PFSK-1 (cell line): ENCODE measurements at regions not wholly inside any gene's neighbourhood (a gene's known extent, or its start where the extent isn't known, plus 50 kb on each side); places are given as distances from the start of the nearest gene placed in this dataset.

Experiments used
- FOXP2 ChIP-seq: optimal IDR thresholded peaks from 2 replicates; pipeline ENCODE3; 2011; ENCODE audit warnings: borderline replicate concordance, control low read depth, inconsistent platforms; ENCODE audit not compliant: insufficient read depth; ENCODE audit errors: extremely low read length, extremely low read depth
- POLR2AphosphoS5 ChIP-seq: IDR thresholded peaks from 2 replicates; pipeline ENCODE4 v1.6.1; 2012; ENCODE audit warnings: low read depth, mild to moderate bottlenecking, control low read depth, low read length, moderate library complexity
- REST ChIP-seq, 2 experiments: IDR thresholded peaks; 2 replicates each; pipeline versions ENCODE4 v1.6.1 to v1.8.0; 2011 to 2012; ENCODE audit warnings: low read depth in 2 of 2, low read length in 2 of 2, control low read depth in 1 of 2, inconsistent platforms in 1 of 2, mild to moderate bottlenecking in 1 of 2, moderate library complexity in 1 of 2; ENCODE audit not compliant: insufficient read depth in 1 of 2
- SIN3A ChIP-seq: IDR thresholded peaks from 2 replicates; pipeline ENCODE4 v1.6.1; 2012; ENCODE audit warnings: mild to moderate bottlenecking, low read length, moderate library complexity, borderline replicate concordance; ENCODE audit not compliant: insufficient read depth
- TAF1 ChIP-seq: IDR thresholded peaks from 2 replicates; pipeline ENCODE4 v1.6.1; 2012; ENCODE audit warnings: low read length, control low read depth, borderline replicate concordance; ENCODE audit not compliant: insufficient read depth

GRCh38 chr9:86639287-86639686 is 285.1 kb upstream of the TUT7 start:
- TF ChIP-seq POLR2AphosphoS5 (no peak), FOXP2 (no peak), SIN3A (no peak), REST (IDR thresholded peaks at IDR 0.05; ENCODE audit: insufficient read depth in 1 of 2, low read depth in 2 of 2, low read length in 2 of 2) (no peak), TAF1 (no peak)

- TF ChIP-seq POLR2AphosphoS5 (no peak), SIN3A (no peak), TAF1 (no peak), FOXP2 (no peak), REST (IDR thresholded peaks at IDR 0.05; ENCODE audit: insufficient read depth in 1 of 2, low read depth in 2 of 2, low read length in 2 of 2) (no peak)
Observed at GRCh38 chr9:86638109-86638508, 283.9 kb upstream of the TUT7 start.

GRCh38 chr9:86637515-86637914 is 283.3 kb upstream of the TUT7 start:
- TF ChIP-seq TAF1: no peak
- TF ChIP-seq SIN3A: no peak
- TF ChIP-seq FOXP2: no peak
- TF ChIP-seq REST (IDR thresholded peaks at IDR 0.05; ENCODE audit: insufficient read depth in 1 of 2, low read depth in 2 of 2, low read length in 2 of 2): no peak
- TF ChIP-seq POLR2AphosphoS5: no peak

GRCh38 chr9:86636519-86636918 is 282.3 kb upstream of the TUT7 start:
- TF ChIP-seq REST (IDR thresholded peaks at IDR 0.05; ENCODE audit: insufficient read depth in 1 of 2, low read depth in 2 of 2, low read length in 2 of 2): no peak
- no peak for TF ChIP-seq FOXP2

GRCh38 chr9:86636038-86636437 is 281.8 kb upstream of the TUT7 start:
- TF ChIP-seq TAF1 (no peak), REST (IDR thresholded peaks at IDR 0.05; ENCODE audit: insufficient read depth in 1 of 2, low read depth in 2 of 2, low read length in 2 of 2) (no peak), POLR2AphosphoS5 (no peak), SIN3A (no peak), FOXP2 (no peak)
